ENCODE measurements at regions not wholly inside any gene's neighbourhood (a gene's known extent, or its start where the extent isn't known, plus 50 kb on each side); places are given as distances from the start of the nearest gene placed in this dataset.

DNA sequence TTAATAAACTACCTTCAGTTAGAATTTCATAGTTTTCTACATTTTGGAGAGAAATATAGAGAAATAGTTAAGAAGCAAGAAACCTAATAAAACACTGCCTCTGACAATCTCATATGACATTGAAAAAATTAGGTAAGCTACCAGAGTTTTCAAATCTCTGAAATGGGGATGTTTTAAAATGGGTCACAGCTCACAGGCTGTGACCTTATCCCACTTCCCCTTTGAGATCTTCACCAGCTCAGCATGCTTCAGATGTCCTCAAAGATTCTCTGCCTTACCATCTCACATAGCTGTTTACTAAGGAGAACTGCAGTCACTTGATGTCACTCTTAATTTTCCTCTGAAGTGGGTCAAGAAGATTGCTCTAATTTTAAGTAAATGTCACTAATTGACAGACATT is 717.8 kb downstream of the JRKL start:
- TF ChIP-seq, protein P1, sequence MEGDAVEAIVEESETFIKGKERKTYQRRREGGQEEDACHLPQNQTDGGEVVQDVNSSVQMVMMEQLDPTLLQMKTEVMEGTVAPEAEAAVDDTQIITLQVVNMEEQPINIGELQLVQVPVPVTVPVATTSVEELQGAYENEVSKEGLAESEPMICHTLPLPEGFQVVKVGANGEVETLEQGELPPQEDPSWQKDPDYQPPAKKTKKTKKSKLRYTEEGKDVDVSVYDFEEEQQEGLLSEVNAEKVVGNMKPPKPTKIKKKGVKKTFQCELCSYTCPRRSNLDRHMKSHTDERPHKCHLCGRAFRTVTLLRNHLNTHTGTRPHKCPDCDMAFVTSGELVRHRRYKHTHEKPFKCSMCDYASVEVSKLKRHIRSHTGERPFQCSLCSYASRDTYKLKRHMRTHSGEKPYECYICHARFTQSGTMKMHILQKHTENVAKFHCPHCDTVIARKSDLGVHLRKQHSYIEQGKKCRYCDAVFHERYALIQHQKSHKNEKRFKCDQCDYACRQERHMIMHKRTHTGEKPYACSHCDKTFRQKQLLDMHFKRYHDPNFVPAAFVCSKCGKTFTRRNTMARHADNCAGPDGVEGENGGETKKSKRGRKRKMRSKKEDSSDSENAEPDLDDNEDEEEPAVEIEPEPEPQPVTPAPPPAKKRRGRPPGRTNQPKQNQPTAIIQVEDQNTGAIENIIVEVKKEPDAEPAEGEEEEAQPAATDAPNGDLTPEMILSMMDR (IDR thresholded peaks at IDR 0.05; ENCODE audit: low read depth, low read length, missing control alignments) = no peak
- in situ Hi-C loops (cut with HindIII; ENCODE audit: low pct_ligation_motif_present, low sequenced_read_pairs) = no loop called here

DNA sequence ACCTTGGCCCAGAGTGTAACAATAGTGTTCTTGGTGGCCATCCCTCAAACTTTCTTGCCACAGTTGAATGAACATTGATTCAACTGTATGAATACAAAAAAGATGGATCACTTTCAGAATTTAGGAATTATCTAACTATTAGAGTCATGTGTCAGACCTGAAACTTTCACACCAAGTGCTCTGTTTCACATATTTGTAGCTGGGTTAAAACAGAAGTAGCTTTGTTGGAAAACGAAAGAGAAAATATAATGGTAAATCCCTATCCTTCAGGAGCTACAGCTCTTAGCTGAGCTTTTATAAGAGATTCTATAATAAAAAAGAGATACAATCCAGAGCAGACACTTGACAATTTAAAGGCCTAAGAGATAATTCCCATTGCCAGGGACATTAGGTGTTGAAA is 719.3 kb downstream of the JRKL start:
- no peak for DNase-seq
- Histone ChIP-seq H3K27me3 (replicated peaks) (no peaks in the 10 kb centered on the region), H3K27ac (no peak overlapping the region), H3K36me3 (replicated peaks) (no peaks in the 10 kb centered on the region), H3K4me3 (ENCODE audit: low read depth, low read length) (no peak overlapping the region)
- TF ChIP-seq, protein P1 (IDR thresholded peaks at IDR 0.05; ENCODE audit: low read depth, low read length, missing control alignments) = no peak
- in situ Hi-C loops (cut with HindIII; ENCODE audit: low pct_ligation_motif_present, low sequenced_read_pairs) = no loop called here

More for the DNA sequence above, 717.8 kb downstream of the JRKL start:
- H3K27ac ChIP-seq = no peak overlapping the region
- no peaks in the 10 kb centered on the region for H3K27me3 ChIP-seq (replicated peaks)
- H3K4me3 ChIP-seq (ENCODE audit: low read depth, low read length) = no peak overlapping the region
- H3K36me3 ChIP-seq (replicated peaks) = no peaks in the 10 kb centered on the region
- no peak for DNase-seq

DNA sequence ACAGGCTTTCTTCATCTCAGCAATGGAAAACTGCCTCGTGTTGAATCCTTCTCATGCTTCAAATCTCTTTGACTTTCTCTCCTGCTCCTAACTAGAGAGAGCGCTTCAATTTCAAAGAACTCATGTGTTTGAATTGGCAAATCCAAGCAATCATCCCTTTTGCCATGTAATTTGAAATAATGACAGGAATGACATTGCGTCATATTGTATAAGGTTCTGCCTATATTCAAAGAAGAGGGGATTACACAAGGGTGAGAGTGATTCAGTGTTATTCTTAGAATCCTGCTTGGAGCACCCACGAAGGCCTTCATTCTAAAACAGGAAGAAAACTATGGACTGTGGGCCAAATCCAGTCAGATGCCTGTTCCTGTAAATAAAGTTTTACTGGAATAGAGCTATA is 720.6 kb downstream of the JRKL start:
- no peak for DNase-seq
- TF ChIP-seq, protein P1 (IDR thresholded peaks at IDR 0.05; ENCODE audit: low read depth, low read length, missing control alignments) = no peak
- no peaks in the 10 kb centered on the region for H3K27me3 ChIP-seq (replicated peaks)
- no peak overlapping the region for H3K4me3 ChIP-seq (ENCODE audit: low read depth, low read length)
- in situ Hi-C loops (cut with HindIII; ENCODE audit: low pct_ligation_motif_present, low sequenced_read_pairs) = no loop called here
- no peak overlapping the region for H3K27ac ChIP-seq
- no peaks in the 10 kb centered on the region for H3K36me3 ChIP-seq (replicated peaks)

DNA sequence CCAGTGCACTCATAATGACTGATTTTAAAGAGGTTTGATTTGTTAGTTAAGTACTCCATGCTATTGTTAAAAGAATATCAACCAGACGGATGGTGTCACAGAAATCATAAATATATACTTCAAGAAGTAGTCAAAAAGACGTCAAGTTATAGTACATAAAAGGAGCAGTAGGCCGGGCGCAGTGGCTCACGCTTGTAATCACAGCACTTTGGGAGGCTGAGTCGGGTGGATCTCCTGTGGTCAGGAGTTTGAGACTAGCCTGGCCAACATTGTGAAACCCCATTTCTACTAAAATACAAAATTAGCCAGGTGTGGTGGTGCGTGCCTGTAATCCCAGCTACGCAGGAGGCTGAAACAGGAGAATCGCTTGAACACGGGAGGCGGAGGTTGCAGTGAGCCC is 721.7 kb downstream of the JRKL start:
- TF ChIP-seq, protein P1 (IDR thresholded peaks at IDR 0.05; ENCODE audit: low read depth, low read length, missing control alignments) = no peak
- no peaks in the 10 kb centered on the region for H3K36me3 ChIP-seq (replicated peaks)
- H3K27me3 ChIP-seq (replicated peaks) = no peaks in the 10 kb centered on the region
- no peak overlapping the region for H3K27ac ChIP-seq
- in situ Hi-C loops (cut with HindIII; ENCODE audit: low pct_ligation_motif_present, low sequenced_read_pairs) = no loop called here
- H3K4me3 ChIP-seq (ENCODE audit: low read depth, low read length) = no peak overlapping the region
- DNase-seq = no peak

DNA sequence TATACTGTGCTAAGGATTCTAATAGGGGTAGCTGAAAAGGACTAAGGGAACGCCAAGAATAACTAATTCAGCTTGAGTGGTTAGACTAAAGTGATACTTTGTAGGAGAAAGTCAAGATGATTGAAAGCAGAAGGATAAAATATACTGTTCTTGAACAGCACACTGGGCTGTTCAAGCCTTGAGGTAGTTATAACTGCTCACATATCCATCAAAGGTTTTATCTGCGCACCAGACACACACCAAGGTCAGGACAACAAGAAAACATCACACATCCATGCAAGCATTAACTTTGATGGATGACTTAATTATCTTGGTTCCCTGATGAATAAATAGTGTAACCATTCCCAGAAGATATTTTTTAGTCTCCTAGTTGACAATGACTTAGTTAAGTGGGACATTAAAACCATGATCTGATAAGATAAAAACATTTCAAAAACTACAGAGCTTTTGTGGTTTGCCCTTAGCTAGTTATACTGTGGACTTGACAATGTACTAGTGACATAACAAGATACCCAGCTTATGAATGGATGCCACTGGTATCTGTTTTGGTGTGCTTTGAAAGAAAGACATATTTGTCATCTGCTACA is 728.9 kb downstream of the JRKL start:
- H3K27me3 ChIP-seq (replicated peaks) = no peaks in the 10 kb centered on the region
- in situ Hi-C loops (cut with HindIII; ENCODE audit: low pct_ligation_motif_present, low sequenced_read_pairs) = no loop called here
- H3K27ac ChIP-seq = no peak overlapping the region
- H3K4me3 ChIP-seq (ENCODE audit: low read depth, low read length) = no peak overlapping the region
- DNase-seq = no peak
- no peaks in the 10 kb centered on the region for H3K36me3 ChIP-seq (replicated peaks)
- TF ChIP-seq, protein P1 (IDR thresholded peaks at IDR 0.05; ENCODE audit: low read depth, low read length, missing control alignments) = no peak

DNA sequence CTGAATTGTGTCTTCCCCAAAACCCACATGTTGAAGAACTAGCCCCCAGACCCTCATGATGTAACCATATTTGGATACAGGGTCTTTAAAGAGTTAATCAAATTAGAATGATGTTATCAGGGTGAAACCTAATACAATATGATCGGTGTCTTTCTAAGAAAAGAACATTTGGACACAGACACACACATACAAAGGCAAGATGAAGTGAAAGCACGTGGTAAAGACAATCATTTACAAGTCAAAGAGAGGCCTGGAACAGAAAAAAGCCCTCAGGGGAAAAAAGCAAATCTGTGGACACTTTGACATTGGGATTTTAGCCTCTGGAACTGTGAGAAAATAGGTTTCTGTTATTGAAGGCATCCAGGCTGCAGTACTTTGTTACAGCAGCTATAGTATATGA is 733.4 kb downstream of the JRKL start:
- H3K36me3 ChIP-seq (replicated peaks) = no peaks in the 10 kb centered on the region
- H3K27ac ChIP-seq = no peak overlapping the region
- H3K27me3 ChIP-seq (replicated peaks) = no peaks in the 10 kb centered on the region
- TF ChIP-seq, protein P1 (IDR thresholded peaks at IDR 0.05; ENCODE audit: low read depth, low read length, missing control alignments) = no peak
- in situ Hi-C loops (cut with HindIII; ENCODE audit: low pct_ligation_motif_present, low sequenced_read_pairs) = no loop called here
- H3K4me3 ChIP-seq (ENCODE audit: low read depth, low read length) = no peak overlapping the region
- DNase-seq = no peak

Data from brain microvascular endothelial cell (primary cell).